Activated T-cell treated with anti-CD3 and anti-CD28 coated beads for 48 hours (primary cell): ENCODE measurements at regions not wholly inside any gene's neighbourhood (a gene's known extent, or its start where the extent isn't known, plus 50 kb on each side); places are given as distances from the start of the nearest gene placed in this dataset.
"Not testable (repeated sequence)": the region's sequence is repeated elsewhere in the genome, so short reads cannot be mapped to it uniquely, and the experiment has no call there.

Experiments
- DNase-seq: peaks from one replicate; pipeline ENCODE4 v3.0.0-alpha.2; 2020; ENCODE audit warnings: low read depth

DNA sequence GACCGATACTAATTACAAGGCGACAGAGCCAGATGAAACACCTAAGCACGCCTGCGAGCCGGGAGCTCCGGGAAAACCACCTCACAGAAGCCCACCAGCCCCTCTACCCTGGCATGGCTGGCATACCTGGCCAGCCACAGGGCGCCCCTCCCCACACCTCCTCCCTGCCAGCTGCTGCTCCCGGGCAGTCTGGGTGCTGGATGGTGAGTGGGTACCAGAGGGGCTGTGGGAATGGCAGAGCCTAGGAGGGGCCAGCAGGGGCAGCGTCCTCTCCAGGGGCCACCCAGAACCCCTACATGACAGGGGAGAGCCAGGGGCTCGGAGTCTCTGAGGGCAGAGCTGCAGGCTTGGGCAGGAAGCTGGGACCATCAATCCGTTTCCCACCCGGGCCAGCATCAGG, 58.7 kb upstream of the GPC1 start:
- DNase-seq, result no peak

DNA sequence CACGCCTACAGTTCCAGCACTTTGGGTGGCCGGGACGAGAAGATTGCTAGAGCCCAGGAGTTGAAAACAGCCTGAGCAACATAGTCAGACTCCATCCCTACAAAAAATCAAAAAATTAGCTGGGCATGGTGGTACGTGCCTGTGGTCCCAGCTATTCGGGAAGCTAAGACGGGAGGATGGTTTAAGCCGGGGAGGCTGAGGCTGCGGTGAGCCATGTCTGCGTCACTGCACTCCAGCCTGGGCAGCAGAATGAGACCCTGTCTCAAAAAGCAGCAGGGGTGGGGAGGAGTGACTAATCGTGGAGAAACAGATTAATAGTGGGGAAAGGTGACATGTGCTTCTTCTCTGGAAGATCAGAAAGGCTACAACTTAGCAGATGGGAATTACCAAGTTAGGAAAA, 58.1 kb upstream of the GPC1 start:
- no peak for DNase-seq

GRCh38 chr2:240379089-240379636, 56.3 kb upstream of the GPC1 start:
- DNase-seq, result no peak

- DNase-seq, result no peak
These were observed 52.2 kb upstream of the GPC1 start for GRCh38 chr2:240383099-240383758.

- DNase-seq, result no peak
These were observed 51.4 kb upstream of the GPC1 start for GRCh38 chr2:240383871-240384700.

DNA sequence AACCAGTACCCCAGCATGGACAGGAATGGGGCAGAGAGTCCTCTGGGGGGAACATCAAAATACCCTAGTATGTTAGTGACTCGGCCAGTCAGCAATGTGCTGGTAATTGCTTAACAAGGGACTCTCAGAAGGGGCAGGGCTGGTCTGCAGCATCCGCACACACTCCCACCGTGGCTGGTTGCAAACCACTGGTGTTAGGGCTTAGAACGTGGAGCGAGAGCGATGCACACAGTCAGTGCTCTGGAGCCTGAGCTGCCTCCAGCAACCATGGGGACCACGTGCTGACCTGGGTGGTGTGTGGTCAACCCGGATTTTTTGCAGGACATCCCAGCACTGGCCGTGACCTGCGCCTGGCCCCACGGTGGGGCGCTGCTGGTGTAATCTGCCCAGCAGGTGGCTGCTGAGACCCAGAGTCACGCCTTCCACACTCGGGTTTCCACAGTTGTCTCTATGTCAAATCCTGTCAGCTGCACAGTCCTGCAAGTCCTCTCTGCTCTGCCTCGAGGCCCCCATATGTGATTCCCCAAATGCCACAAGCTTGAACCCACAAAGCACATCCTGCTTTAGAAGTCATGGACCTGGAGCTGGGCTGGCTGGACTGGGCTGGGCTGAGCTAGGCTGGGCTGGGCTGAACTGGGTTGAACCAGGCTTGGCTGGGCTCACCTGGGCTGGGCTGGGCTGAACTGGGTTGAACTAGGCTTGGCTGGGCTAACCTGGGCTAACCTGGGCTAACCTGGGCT, 50.6 kb upstream of the GPC1 start:
- no peak for DNase-seq

DNA sequence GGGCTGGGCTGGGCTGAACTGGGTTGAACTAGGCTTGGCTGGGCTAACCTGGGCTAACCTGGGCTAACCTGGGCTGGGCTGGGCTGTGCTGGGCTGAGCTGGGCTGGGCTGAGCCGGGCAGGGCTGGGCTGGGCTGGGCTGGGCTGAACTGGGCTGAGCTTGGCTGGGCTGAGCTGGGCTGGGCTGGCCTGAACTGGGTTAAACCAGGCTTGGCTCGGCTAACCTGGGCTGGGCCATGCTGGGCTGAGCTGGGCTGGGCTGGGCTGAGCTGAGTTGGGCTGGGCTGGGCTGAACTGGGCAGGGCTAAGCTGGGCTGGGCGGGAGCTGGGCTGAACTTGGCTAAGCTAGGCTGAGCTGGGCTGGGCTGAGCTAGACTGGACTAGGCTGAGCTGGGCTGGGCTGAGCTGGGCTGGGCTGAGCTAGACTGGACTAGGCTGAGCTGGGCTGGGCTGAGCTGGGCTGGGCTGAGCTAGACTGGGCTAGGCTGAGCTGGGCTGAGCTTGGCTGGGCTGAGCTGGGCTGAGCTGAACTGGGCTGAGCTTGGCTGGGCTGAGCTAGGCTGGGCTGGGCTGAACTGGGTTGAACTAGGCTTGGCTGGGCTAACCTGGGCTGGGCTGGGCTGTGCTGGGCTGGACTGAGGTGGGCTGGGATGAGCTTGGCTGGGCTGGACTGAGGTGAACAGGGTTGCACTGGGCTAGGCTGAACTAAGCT, 49.9 kb upstream of the GPC1 start:
- not testable (repeated sequence) for DNase-seq
